AG08396 (cell line): ENCODE measurements at regions not wholly inside any gene's neighbourhood (a gene's known extent, or its start where the extent isn't known, plus 50 kb on each side); places are given as distances from the start of the nearest gene placed in this dataset.

Experiments used
- DNase-seq: peaks from one replicate; pipeline ENCODE4 v3.0.0; 2012; ENCODE audit warnings: low spot score, mixed read lengths

GRCh38 chr1:239209591-239209990 lies 176.8 kb upstream of the CHRM3 start:
- DNase-seq = no peak

- no peak for DNase-seq
Observed at GRCh38 chr1:239204401-239204800, 182.0 kb upstream of the CHRM3 start.

GRCh38 chr1:239197871-239198270 lies 188.5 kb upstream of the CHRM3 start:
- no peak for DNase-seq

GRCh38 chr1:239189998-239190512 lies 196.3 kb upstream of the CHRM3 start:
- no peak for DNase-seq

- no peak for DNase-seq
Observed at GRCh38 chr1:239186487-239186886, 199.9 kb upstream of the CHRM3 start.

GRCh38 chr1:239185245-239185619 lies 201.1 kb upstream of the CHRM3 start:
- DNase-seq = no peak

GRCh38 chr1:239184561-239185244 lies 201.7 kb upstream of the CHRM3 start:
- DNase-seq = no peak

GRCh38 chr1:239178961-239179360 lies 207.4 kb upstream of the CHRM3 start:
- no peak for DNase-seq

- DNase-seq = no peak
Observed at GRCh38 chr1:239174880-239175279, 211.5 kb upstream of the CHRM3 start.

GRCh38 chr1:239170828-239171227 lies 215.5 kb upstream of the CHRM3 start:
- DNase-seq = no peak

- DNase-seq = no peak
Observed at GRCh38 chr1:239169276-239169675, 217.1 kb upstream of the CHRM3 start.

- DNase-seq = no peak
Observed at GRCh38 chr1:239164451-239165180, 221.8 kb upstream of the CHRM3 start.

- no peak for DNase-seq
Observed at GRCh38 chr1:239155466-239156091, 230.8 kb upstream of the CHRM3 start.

- DNase-seq = no peak
Observed at GRCh38 chr1:239151937-239152336, 234.4 kb upstream of the CHRM3 start.

GRCh38 chr1:239140968-239141367 lies 245.4 kb upstream of the CHRM3 start:
- no peak for DNase-seq

GRCh38 chr1:239139801-239140200 lies 246.6 kb upstream of the CHRM3 start:
- DNase-seq = no peak

GRCh38 chr1:239128541-239128940 lies 257.8 kb upstream of the CHRM3 start:
- no peak for DNase-seq

- no peak for DNase-seq
Observed at GRCh38 chr1:239126884-239127283, 259.5 kb upstream of the CHRM3 start.

GRCh38 chr1:239125893-239126292 lies 260.5 kb upstream of the CHRM3 start:
- no peak for DNase-seq

GRCh38 chr1:239125027-239125426 lies 261.3 kb upstream of the CHRM3 start:
- no peak for DNase-seq

- DNase-seq = no peak
Observed at GRCh38 chr1:239123260-239123659, 263.1 kb upstream of the CHRM3 start.

- no peak for DNase-seq
Observed at GRCh38 chr1:239112101-239112935, 274.1 kb upstream of the CHRM3 start.
